Panc1 (cell line): ENCODE measurements at regions not wholly inside any gene's neighbourhood (a gene's known extent, or its start where the extent isn't known, plus 50 kb on each side); places are given as distances from the start of the nearest gene placed in this dataset.
"Not testable (repeated sequence)": the region's sequence is repeated elsewhere in the genome, so short reads cannot be mapped to it uniquely, and the experiment has no call there.

ENCODE experiments used
- CTCF ChIP-seq: fragments of 450-650 bp; IDR thresholded peaks from 2 replicates; pipeline ENCODE4 v1.5.1; 2017; ENCODE audit warnings: mild to moderate bottlenecking
- POLR2AphosphoS5 ChIP-seq: IDR thresholded peaks from 2 replicates; pipeline ENCODE4 v1.6.1; 2012; ENCODE audit warnings: mild to moderate bottlenecking, low read depth, low read length, moderate library complexity
- REST ChIP-seq, 2 experiments: IDR thresholded peaks; 2 replicates each; pipeline ENCODE4 v1.6.1; 2011 to 2012; ENCODE audit warnings: low read depth in 2 of 2, control low read depth in 1 of 2, low read length in 1 of 2, mild to moderate bottlenecking in 1 of 2, moderate library complexity in 1 of 2; ENCODE audit not compliant: insufficient read depth in 1 of 2
- SIN3A ChIP-seq: IDR thresholded peaks from 2 replicates; pipeline ENCODE4 v1.6.1; 2012; ENCODE audit warnings: low read depth, mild to moderate bottlenecking, low read length, moderate library complexity, borderline replicate concordance; ENCODE audit not compliant: insufficient read depth

- not testable (repeated sequence) for TF ChIP-seq CTCF; POLR2AphosphoS5; REST (IDR thresholded peaks at IDR 0.05; ENCODE audit: insufficient read depth in 1 of 2, low read depth in 2 of 2, low read length in 1 of 2); SIN3A
These were observed 83.1 kb upstream of the SAMD11 start for GRCh38 chr1:840592-840991.
